CD1c-positive myeloid dendritic cell (primary cell): ENCODE measurements at regions not wholly inside any gene's neighbourhood (a gene's known extent, or its start where the extent isn't known, plus 50 kb on each side); places are given as distances from the start of the nearest gene placed in this dataset.

Experiments
- DNase-seq: peaks from one replicate; pipeline ENCODE4 v3.0.0-alpha.2; 2016; ENCODE audit errors: extremely low spot score

GRCh38 chr2:20110876-20111275, 59.4 kb upstream of the LAPTM4A start:
- no peak for DNase-seq

DNA sequence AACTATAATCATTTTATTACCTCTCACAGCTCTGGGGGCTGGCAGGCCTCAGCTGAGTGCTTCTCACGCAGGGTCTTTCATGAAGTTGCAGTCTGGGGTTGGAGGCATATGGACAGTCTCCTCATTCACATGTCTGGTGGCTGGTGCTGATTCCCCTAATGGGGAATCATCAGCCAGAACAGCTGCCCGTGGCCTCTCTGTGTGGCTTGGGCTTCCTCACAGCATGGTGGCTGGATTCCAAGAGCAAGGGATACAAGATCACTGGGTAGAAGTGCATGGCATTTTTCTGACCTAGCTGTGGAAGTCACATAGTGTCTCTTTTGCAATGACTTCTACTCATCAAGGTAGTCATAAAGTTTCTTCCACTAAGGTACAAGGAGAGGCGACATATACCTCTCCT, 59.0 kb upstream of the LAPTM4A start:
- DNase-seq = no peak

DNA sequence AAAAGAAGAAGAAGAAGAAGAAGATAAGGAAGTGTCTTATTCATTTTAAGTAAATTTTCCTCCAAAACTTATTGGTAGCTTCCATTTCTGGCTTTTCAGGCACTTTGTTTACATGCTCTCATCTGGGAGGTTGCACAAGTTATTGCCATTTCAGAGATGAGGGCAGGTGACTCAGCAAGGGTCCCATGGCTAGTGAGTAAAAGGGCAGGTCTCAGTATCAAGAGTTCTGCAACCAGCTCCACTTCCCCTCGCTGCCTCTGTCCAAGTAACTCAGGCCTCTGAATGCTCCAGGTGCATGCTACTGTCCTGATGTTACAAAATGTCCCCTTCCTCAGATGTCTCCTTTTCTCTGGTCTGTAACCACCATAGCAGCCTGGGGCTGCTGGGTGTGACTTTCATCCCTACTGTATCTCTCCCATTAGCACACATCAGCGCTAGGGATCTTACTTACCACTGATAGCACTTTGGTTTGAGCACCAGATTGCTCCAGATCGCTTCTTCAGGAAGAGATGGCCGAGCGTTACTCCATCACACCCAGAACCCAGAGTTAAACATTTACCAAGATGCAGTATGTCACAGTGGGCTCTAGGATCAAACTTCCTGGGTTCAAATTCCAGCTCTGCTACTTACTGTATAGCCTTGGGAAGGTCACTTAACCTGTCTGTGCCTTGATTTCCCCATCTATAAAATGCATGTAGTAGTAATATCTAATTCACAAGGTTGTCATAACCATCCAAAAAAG, 57.4 kb upstream of the LAPTM4A start:
- DNase-seq = peak; percentile 12

DNA sequence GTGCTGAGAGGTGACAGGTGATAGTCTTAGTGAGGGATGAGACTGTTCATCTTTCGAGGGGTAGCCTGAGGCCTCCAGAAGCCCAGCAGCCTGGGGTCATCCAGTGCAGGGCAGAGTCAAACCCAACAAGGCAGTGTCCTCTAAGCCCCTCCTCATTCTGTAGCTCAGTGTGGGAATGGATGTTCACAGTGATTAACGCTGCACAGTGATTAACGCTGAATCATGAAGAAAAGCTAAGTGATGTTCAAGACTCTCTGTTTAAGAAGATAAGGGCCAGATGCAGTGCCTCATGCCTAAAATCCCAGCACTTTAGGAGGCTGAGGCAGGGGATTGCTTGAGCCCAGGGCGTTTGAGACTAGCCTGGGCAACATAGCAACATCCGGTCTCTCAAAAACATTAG, 56.3 kb upstream of the LAPTM4A start:
- DNase-seq = no peak

GRCh38 chr2:20107352-20107751, 55.9 kb upstream of the LAPTM4A start:
- no peak for DNase-seq

GRCh38 chr2:20106746-20107145, 55.3 kb upstream of the LAPTM4A start:
- DNase-seq = no peak

- DNase-seq = no peak
Measured at GRCh38 chr2:20104900-20105545, 53.6 kb upstream of the LAPTM4A start.

GRCh38 chr2:20103530-20103929, 52.1 kb upstream of the LAPTM4A start:
- peak; percentile 8 for DNase-seq
